GM19452 (cell line): ENCODE measurements at regions not wholly inside any gene's neighbourhood (a gene's known extent, or its start where the extent isn't known, plus 50 kb on each side); places are given as distances from the start of the nearest gene placed in this dataset.
A peak's percentile ranks its signal among the peaks of the same experiment; 100 is the strongest.

Source experiments
- ATAC-seq: cut with Tn5 transposase; IDR thresholded peaks from one replicate; pipeline ENCODE4 v1.9.1; 2021; ENCODE audit not compliant: unreplicated experiment

DNA sequence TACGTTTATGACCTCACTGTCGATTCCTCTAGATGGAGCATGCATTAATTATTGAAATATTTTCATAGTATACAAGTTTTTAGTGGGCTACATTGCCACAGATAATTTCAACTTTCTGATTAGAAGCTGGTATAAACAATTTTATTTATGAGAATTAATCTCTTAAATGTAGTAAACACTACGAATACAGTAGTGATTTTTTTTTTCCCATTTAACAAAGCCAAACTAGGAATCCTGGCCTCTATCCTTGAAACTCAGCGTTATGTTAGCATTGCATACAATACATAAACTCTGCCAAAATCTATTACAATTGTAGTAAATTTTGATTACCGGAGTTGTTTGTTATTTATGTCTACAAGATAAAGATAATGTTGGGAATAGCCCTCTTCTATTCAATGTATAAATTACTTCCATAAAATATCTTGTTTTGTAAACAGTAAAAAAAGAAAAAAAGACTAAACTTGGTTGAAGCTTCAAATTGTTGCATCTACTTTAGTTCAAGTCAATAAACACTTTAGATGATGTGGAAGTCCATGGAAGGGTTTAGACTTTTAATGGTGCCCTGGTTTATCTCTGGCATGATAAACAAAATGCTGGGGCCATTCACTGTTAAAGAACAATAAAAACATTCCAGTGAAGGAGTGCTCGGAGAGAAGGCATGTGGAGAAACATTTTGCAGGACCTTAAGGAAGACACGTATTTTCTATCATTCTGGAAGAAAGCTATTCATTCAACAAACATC, 77.3 kb upstream of the NR2F2 start:
- ATAC-seq = no peak

DNA sequence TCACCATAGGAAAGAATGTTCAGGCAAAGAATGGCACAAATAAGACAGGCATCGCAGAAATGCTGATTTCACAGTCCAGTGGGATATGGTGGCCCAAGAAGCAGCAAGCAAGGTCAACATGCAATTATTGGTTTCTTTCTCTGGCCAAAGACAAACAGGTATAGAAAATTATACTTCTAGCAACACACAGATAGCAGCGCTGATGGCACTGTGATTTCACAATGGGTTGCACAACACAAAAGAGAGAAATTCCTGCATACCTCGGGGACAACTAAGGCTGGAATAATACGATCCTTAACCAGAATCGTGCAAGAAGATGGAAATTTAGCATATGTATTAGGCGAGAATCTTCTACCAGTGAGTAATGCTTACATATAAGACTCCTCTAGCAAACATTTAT, 76.3 kb upstream of the NR2F2 start:
- no peak for ATAC-seq

DNA sequence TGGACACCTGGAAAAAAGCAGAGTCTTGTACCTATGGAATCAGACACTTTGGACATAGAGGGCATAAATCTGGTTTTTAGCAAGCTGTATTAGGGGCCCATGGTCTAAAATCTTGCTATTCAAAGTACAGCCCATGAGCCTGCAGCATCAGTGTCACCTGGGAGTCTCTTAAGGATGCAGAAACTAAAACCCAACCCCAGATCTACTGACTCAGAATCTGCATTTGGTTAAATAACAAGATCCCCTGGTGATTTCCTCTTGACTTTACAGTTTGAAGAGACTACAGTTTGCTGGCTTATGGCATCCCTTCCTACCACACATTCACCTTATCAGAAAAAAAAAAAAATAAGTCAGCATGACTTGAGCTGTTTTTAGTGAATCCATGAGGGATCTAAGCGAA, 74.9 kb upstream of the NR2F2 start:
- no peak for ATAC-seq

DNA sequence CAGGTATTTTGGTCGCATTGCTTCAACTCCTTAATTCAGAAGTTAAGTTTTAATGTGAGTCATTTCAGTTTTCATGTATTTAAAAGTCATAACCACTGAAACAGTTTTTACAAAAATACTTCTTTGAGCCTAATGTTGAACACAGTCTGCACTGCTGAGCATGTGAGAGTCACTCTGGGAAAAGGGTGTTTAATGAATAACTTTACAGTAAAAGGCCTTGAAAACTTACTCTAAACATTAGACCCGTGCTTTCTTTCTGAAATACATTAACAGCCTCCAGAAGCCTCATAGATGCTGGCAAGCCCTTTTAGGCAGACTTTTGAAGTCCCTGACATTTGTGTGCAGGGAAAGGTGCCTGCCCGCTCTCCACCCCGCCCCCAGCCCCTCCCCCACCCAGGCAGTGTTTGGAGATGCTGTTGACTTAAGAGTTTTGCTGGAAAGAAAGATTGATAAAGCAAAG, 68.9 kb upstream of the NR2F2 start:
- ATAC-seq = peak; percentile 83

DNA sequence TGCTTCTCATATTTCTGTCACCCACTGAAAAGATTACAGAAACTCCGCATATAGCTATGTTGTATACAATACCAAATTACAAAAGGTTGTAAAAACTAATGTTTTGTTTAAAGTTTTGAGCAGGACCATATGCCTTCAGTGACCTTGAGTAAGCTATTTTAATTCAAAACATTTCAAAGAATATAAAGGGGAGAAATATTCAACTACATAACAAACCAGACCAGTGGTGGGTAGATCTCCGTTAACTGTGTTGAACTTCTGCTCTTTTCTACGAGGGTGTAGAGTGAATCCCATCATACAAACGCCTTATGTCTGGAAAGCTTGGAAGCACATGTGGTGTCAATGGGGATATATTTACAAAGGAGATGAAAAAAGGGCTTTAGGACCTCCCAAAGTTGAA, 68.4 kb upstream of the NR2F2 start:
- ATAC-seq = no peak

DNA sequence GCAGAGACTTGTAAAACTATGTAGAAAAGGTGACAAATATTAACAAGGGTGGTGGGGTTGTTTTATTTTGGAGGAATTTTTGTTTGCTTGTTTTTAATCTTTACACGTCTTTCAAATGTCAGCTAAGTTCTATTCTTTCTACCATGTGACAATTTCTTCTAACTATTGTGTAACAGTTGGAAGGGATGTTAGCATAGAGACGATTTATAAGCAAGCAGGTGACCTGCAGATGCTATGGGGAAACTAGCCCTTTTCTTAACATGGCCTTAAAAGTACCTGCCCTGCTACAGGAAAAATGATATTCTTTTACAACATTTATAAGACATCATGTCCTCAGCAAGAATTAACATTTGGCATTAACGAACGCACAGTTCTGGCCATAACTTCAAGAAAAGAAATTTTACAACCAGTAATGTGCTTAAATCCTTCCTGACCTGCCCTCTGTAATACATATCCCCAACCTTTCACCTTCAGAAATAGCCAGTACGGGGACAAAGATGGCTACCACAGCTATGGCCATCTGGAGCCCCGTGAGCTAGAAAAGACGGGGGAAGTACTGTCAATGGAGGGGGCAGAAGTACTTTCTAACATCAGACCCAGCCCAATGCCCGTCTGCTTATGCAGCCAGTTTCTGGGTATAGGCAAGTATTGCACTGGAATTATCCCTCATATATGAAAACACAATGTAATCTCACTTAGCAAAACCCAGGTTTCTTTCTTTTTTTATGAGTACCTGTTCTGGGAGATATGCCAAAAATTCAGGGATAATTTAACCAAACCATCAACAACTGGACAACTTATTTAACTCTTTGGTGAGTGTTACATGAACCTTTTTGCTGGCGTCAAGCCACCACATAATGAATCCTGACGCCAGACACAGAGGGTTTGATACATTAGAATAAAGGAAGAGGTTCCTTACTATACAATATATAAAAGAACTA, 67.7 kb upstream of the NR2F2 start:
- ATAC-seq = no peak

DNA sequence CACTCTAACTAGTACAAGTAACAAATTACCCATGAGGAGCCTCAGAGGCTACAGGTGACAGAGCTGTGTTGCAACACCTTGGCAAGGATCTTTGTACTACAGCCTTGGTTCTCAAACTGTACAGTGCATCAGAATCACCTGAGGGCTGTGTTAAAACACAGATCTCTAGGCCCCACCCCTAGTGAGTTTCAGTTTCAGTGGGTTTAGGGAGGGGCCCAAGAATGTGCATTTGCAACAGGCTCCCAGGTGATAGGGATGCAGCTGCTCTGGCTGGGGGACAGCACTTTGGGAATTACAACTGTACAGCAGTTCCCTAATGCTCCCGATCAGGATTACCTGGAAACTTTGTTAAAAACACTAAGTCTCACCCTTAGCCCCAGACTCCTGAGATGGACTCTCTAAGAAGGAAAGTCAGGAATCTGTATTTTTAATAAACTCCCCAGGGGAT, 66.1 kb upstream of the NR2F2 start:
- ATAC-seq = no peak

DNA sequence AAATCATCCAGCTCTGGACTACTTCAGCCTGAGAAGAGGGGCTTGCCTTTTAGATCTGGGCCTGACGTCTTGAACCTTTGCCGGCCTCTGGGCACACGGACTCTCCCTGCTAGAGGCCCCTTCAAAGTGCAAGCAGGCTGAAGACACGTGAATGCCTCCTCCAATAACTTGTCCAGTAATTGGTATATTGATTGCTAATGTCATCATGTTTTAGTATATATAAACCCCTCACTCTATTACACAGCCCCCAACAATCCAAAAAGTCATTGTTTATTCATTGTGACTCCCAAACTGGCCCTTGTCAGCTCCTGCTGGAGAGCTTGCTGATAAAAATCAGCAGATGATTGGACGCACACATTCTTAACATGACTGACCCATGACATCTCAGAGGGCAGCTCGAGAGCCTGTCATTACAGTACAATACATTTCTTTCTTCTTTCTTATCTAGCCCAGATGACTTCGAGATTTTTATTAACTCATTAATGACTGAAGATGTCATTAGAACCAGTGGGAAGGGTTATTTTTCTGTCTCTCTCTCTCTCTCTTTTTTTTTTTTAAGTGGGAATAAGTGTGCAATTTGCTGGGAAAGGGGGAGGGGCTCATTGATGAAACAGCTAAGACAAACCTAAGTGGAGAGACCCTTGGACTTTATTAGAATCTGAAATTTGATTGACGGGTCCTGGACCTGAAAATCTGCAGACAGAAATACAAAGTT, 65.5 kb upstream of the NR2F2 start:
- no peak for ATAC-seq

DNA sequence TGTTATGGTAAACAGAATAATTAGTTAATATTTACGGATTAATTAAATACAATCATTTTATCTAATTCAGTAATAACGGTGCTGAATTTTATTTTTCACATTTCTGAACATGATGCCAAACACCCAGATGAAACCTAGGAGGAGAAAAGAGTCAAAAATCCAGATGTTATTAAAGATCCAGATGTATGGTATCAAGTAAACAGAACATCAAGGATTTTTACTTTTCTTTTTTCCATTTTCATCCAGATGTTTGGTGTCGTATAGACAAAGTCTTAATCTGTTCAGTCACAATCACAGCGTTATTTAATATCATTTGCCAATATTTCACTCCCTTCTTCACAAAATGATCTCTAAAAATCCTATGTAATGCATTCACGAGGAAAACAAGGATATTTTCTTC, 64.0 kb upstream of the NR2F2 start:
- no peak for ATAC-seq

DNA sequence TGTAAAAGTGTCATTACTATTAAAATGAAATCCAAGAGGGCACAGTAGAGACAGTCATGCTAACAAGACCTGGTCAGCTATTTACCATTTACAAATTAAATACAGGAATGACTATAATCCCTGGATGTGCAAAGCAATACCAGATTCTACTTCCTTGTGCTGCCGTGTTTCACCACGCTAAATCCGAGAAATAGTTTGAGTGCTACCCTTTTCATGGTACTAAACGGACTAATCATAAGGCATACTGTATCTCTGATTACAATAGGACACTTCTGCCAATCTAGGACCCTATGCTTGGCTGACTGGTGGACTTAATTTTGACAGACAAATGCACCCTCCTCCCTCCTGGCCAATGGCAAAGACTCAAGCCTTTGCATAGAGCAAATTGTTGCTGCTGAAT, 63.0 kb upstream of the NR2F2 start:
- ATAC-seq = no peak

DNA sequence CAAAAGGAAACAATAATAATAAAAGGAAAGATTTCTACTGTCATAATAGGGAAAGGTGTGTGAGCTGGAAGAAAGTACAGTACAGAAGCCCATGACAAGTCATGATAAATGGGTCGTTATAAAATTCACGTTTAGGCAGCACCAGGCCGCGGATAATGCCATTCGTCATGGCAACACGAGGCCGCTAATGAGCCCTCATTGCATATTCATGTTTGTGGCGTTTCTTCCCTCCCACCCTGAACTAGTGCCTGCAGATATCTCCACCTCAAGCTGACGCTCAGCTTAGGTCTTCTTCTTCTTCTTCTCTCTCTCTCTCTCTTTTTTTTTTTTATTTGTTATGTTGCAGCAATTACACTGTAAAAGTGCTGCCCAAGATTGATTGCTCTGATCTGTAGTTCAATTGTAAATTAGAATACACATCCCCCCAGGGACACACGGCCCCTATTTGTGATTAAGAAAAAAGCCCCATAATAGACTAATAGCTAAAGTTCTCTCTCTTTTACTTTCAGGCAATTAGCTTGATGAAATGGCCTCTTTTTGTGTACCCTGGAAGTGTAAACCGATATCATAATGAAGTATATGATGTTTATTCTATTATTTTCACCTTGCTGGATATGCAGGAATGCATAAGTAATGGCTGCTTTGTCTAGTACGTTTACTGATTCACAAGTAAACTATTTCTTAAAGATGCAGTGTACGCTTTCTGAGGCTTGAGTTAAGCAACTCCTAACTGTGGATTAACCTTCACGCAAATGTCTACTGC, 61.9 kb upstream of the NR2F2 start:
- ATAC-seq = no peak

DNA sequence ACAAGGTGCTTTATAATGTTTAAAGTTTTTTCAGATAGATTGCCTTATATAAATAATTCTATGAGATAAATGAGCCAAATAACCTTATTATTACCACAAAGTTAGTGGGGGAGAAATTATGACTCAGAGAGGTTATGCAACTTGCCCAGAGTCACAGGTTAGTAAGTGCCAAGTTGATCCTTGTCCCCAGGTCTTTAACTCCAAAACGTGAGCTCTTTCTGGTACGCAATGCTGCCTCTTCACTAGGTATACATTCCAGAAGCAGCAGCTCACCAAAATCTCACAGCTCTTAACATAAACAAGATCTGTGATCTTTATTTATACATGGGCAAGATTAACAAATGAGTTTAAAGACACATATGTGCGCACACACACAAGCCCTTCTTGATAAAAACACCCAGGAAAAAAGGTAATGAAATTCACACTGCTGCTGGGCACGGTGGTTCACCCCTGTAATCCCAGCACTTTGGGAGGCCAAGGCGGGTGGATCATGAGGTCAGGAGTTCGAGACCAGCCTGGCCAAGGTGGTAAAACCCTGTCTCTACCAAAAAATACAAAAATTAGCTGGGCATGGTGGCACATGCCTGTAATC, 59.8 kb upstream of the NR2F2 start:
- ATAC-seq = no peak

DNA sequence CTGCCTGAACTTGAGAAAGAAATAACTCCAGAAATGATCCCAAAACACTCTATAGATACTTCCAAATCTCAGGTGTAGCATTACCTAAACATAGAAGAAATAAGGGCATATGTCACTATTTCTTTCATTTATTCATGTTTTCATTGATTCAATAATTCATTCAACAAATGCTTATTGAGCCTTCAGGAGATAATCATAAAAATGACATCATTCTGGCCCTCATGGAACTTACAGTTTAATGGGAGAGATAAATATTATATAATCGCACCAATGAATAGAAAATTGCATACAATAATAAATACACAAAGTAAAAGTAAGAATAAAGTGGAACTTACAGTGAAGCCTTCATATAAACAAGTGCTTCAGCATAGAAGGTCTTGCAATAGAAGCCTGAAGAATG, 58.1 kb upstream of the NR2F2 start:
- no peak for ATAC-seq

DNA sequence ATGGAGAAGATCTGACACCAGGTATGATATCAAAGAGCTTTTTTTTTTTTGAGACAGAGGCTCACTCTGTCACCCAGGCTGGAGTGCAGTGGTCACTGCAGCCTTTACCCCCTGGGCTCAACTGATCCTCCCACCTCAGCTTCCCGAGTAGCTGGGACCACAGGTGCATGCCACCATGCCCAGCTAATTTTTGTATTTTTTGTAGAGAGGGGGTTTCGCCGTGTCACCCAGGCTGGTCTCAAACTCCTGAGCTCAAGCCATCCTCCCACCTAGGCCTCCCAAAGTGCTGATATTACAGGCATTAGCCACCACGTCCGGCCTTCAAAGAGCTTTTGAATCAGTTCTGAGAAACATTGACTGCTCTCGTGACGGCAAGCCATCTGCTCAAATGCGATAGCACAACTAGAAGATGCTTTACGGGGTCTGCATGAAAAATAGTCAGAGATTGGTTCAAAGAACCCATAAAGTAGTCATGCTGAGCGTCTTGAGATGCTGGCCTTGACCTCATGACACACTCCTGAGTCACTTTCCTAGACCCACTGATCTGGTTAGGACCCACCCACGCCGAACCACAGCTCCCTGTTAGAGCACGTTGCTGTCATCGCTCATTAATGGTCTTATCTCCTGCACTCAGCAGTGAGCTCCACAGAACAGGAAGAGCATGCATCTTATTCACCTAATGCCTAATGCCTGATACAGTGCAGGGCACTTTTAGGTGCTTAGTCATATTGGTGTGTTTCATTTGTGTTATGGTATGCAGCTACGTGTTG, 57.0 kb upstream of the NR2F2 start:
- ATAC-seq = no peak

DNA sequence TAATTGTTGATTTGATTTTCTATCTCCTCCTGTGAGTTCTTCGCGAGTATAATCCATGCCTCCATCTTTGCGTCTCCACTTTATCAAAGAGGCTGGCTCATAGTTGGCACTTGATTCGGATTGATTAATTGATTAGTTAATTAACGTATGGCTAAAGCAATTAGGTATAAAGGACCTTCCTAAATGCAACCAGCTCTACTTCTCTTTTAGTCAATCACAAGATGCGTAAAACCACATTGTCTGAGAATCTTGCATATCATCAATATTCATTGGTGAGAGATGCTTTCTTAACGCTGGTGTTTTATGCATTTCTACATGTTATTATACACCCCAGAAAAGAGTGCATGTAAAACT, 56.4 kb upstream of the NR2F2 start:
- ATAC-seq = no peak

DNA sequence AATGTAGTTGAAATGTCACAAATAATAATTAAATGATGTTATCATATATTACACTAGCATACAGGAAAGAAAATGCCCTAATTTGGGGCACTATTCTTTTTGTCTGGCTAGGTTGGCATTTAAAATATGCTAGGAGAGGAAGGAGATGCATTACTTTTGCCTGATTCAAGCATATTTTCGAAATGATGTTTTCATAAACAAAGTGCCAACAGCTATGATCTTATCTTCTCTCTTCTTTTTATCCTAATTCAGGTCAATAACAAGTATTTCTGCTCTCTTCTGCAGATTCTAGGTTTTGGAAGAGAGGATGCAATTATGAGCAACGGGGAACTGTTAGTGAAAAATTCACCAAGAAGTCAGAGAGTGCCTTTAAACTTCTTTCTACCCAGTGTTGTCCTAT, 55.8 kb upstream of the NR2F2 start:
- ATAC-seq = no peak

DNA sequence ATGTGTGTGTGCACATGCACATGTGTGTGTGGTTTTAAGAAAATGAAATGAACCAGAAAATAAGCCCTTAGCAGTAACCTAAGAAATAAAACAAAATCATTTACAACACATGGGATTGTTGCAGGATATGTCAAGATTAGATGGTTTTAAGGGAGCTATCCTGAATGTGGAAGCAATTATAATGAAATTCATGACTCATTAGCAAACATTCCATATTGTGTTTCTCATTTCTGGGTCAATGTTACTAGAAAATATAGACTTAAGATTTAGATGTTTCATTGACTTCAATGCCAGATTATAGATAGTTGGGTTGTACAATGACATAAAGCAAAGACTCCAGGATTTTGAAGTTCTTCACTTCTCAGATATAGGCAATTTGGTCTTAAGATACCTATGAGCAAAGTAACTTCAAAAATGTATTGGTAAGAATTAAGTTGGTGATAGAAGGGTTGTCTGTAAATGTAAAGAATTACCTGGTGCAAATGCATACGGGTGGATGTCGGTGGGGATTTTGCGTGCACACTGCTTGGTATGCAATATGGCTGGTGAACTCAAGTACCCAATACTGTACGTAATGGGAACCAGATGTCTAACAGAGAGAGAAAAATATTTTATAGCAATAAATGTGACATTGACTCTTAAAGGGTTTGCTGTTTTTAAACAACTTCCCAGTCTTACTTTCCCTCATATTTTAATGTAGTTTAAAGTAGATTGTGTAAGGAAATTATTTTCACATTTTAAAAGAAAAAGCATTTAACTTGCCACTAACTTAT, 53.9 kb upstream of the NR2F2 start:
- no peak for ATAC-seq
